H1 (cell line): ENCODE measurements at regions not wholly inside any gene's neighbourhood (a gene's known extent, or its start where the extent isn't known, plus 50 kb on each side); places are given as distances from the start of the nearest gene placed in this dataset.

Experiments used
- CTCF ChIA-PET: fragments of 300-600 bp; sonication (Branson Sonifier 250); formaldehyde crosslinking; loops from one replicate; lab custom pipeline; 2021; ENCODE audit not compliant: partially characterized antibody; lab: Charles Lee
- POLR2A ChIA-PET: fragments of 300-600 bp; sonication (Branson Sonifier 250); formaldehyde crosslinking; loops from one replicate; lab custom pipeline; 2021; ENCODE audit warnings: inconsistent platforms; ENCODE audit not compliant: partially characterized antibody; lab: Charles Lee
- DNase-seq, 2 experiments: peaks; one replicate each; pipeline versions ENCODE4 v3.0.0 to v3.0.0-alpha.2; 2010 to 2022; ENCODE audit warnings: low spot score in 2 of 2, low read depth in 1 of 2, mixed read lengths in 1 of 2
- FAIRE-seq: peaks from 2 replicates; lab custom pipeline; 2011; peaks lifted over from hg19 to GRCh38; lab: Jason Lieb, UNC
- H2AFZ ChIP-seq: 2 replicates; pipeline ENCODE4 v1.8.1; 2012; ENCODE audit warnings: low read length, inconsistent platforms
- H2AK5ac ChIP-seq: 2 replicates; pipeline ENCODE4 v1.6.1; 2013; ENCODE audit warnings: low read depth, low read length
- H2BK120ac ChIP-seq: replicated peaks from 2 replicates; pipeline ENCODE3; 2013; ENCODE audit warnings: low read depth, low read length, inconsistent platforms
- H2BK12ac ChIP-seq: 2 replicates; pipeline ENCODE4 v1.6.1; 2013; ENCODE audit warnings: low read depth, low read length
- H2BK15ac ChIP-seq: 2 replicates; pipeline ENCODE4 v1.6.1; 2013; ENCODE audit warnings: low read length
- H2BK20ac ChIP-seq: 2 replicates; pipeline ENCODE4 v1.6.1; 2013; ENCODE audit warnings: low read length
- H2BK5ac ChIP-seq: 2 replicates; pipeline ENCODE4 v1.6.1; 2013; ENCODE audit warnings: low read depth, low read length
- H3K14ac ChIP-seq: 2 replicates; pipeline ENCODE4 v1.6.1; 2013; ENCODE audit warnings: inconsistent platforms; ENCODE audit not compliant: insufficient read length
- H3K18ac ChIP-seq: 2 replicates; pipeline ENCODE4 v1.6.1; 2013; ENCODE audit warnings: low read length; ENCODE audit errors: extremely low read depth
- H3K23ac ChIP-seq: 2 replicates; pipeline ENCODE4 v1.6.1; 2013; ENCODE audit warnings: inconsistent platforms; ENCODE audit not compliant: insufficient read length
- H3K23me2 ChIP-seq: 2 replicates; pipeline ENCODE4 v1.6.1; 2013; ENCODE audit warnings: low read depth, low read length
- H3K27ac ChIP-seq: 2 replicates; pipeline ENCODE4 v1.6.1; 2011; ENCODE audit warnings: low read depth, low read length, inconsistent platforms
- H3K27me3 ChIP-seq, 4 experiments: replicated peaks in 1 of 4; 1 replicate in 1 of 4; 2 replicates in 3 of 4; pipeline versions ENCODE4 v1.6.1 to v1.8.1; 2011 to 2013; ENCODE audit warnings: low read length in 3 of 4, mild to moderate bottlenecking in 3 of 4, inconsistent platforms in 2 of 4, mixed read lengths in 2 of 4, moderate library complexity in 1 of 4; ENCODE audit not compliant: control insufficient read depth in 3 of 4, insufficient read depth in 3 of 4; ENCODE audit errors: extremely low read depth in 1 of 4
- H3K36me3 ChIP-seq, 4 experiments: 2 replicates each; pipeline versions ENCODE4 v1.6.1 to v1.8.1; 2011 to 2013; ENCODE audit warnings: mild to moderate bottlenecking in 4 of 4, low read length in 3 of 4, moderate library complexity in 2 of 4, control low read depth in 1 of 4, inconsistent platforms in 1 of 4; ENCODE audit not compliant: insufficient read depth in 4 of 4, control insufficient read depth in 2 of 4
- H3K4ac ChIP-seq: replicated peaks from 2 replicates; pipeline ENCODE3; 2013; ENCODE audit warnings: low read length, low read depth, mixed read lengths, inconsistent platforms; ENCODE audit not compliant: insufficient read length
- H3K4me1 ChIP-seq, 4 experiments: replicated peaks in 1 of 4; 1 replicate in 1 of 4; 2 replicates in 3 of 4; pipeline versions ENCODE4 v1.6.1 to v1.8.1; 2011 to 2013; ENCODE audit warnings: low read length in 3 of 4, inconsistent platforms in 2 of 4, mixed read lengths in 1 of 4; ENCODE audit not compliant: insufficient read depth in 4 of 4, control insufficient read depth in 3 of 4
- H3K4me2 ChIP-seq, 2 experiments: 2 replicates each; pipeline versions ENCODE4 v1.6.1 to v1.8.1; 2011 to 2013; ENCODE audit warnings: low read depth in 2 of 2, low read length in 2 of 2, control low read depth in 1 of 2, inconsistent platforms in 1 of 2, mild to moderate bottlenecking in 1 of 2; ENCODE audit not compliant: insufficient read depth in 1 of 2
- H3K4me3 ChIP-seq, 4 experiments: fragments of 200-600, 300-600 bp in 1 of 4; sonication (generic), shearing (Covaris generic), sonication (Bioruptor Twin) in 1 of 4; 2 replicates each; pipeline versions ENCODE4 v1.5.1 to v1.8.1; 2011 to 2016; ENCODE audit warnings: low read length in 4 of 4, low read depth in 3 of 4, control low read depth in 2 of 4, inconsistent platforms in 2 of 4, mild to moderate bottlenecking in 2 of 4, mixed read lengths in 1 of 4, moderate library complexity in 1 of 4; ENCODE audit not compliant: insufficient read depth in 2 of 4; ENCODE audit errors: extremely low read depth in 1 of 4
- H3K56ac ChIP-seq: replicated peaks from 2 replicates; pipeline ENCODE3; 2013; ENCODE audit warnings: low read depth, mild to moderate bottlenecking, mixed read lengths, low read length, inconsistent platforms; ENCODE audit not compliant: insufficient read length
- H3K79me1 ChIP-seq: 2 replicates; pipeline ENCODE4 v1.6.1; 2013; ENCODE audit warnings: low read depth, low read length, control low read depth
- H3K79me2 ChIP-seq, 2 experiments: 2 replicates each; pipeline versions ENCODE4 v1.6.1 to v1.8.1; 2012 to 2013; ENCODE audit warnings: low read length in 2 of 2, mild to moderate bottlenecking in 2 of 2, inconsistent platforms in 1 of 2; ENCODE audit not compliant: insufficient read depth in 2 of 2, control insufficient read depth in 1 of 2
- H3K9ac ChIP-seq, 4 experiments: replicated peaks in 1 of 4; 1 replicate in 1 of 4; 2 replicates in 3 of 4; pipeline versions ENCODE4 v1.6.1 to v1.8.1; 2011 to 2013; ENCODE audit warnings: low read depth in 3 of 4, low read length in 3 of 4, control low read depth in 2 of 4, mild to moderate bottlenecking in 2 of 4, moderate library complexity in 2 of 4, inconsistent platforms in 1 of 4; ENCODE audit errors: extremely low read depth in 1 of 4
- H3K9me3 ChIP-seq, 2 experiments: 2 replicates each; pipeline versions ENCODE4 v1.6.1 to v1.8.1; 2012 to 2013; ENCODE audit warnings: mild to moderate bottlenecking in 2 of 2, moderate library complexity in 2 of 2, control low read depth in 1 of 2, inconsistent platforms in 1 of 2, low read depth in 1 of 2, low read length in 1 of 2, mixed read lengths in 1 of 2; ENCODE audit not compliant: insufficient read depth in 2 of 2
- H4K20me1 ChIP-seq, 2 experiments: replicated peaks in 1 of 2; 2 replicates each; pipeline versions ENCODE3 to v1.8.1; 2011 to 2013; ENCODE audit warnings: inconsistent platforms in 2 of 2, low read length in 2 of 2, mild to moderate bottlenecking in 1 of 2; ENCODE audit not compliant: insufficient read depth in 2 of 2, control insufficient read depth in 1 of 2
- H4K5ac ChIP-seq: 2 replicates; pipeline ENCODE4 v1.6.1; 2013; ENCODE audit warnings: low read length, low read depth, mixed read lengths, inconsistent platforms; ENCODE audit not compliant: insufficient read length
- H4K8ac ChIP-seq: 2 replicates; pipeline ENCODE4 v1.8.0; 2013; ENCODE audit warnings: mild to moderate bottlenecking, moderate library complexity, low read length, inconsistent platforms; ENCODE audit not compliant: insufficient read depth; ENCODE audit errors: extremely low read depth
- H4K91ac ChIP-seq: replicated peaks from 2 replicates; pipeline ENCODE3; 2013; ENCODE audit warnings: low read length, mixed read lengths, inconsistent platforms; ENCODE audit not compliant: insufficient read length
- ASH2L ChIP-seq: fragments of 200-600, 300-600 bp; sonication (generic); IDR thresholded peaks from one replicate; pipeline ENCODE4 v1.7.1; 2017; ENCODE audit warnings: low read length
- BRCA1 ChIP-seq: IDR thresholded peaks from 2 replicates; pipeline ENCODE4 v1.6.1; 2012; ENCODE audit warnings: low read depth, low read length, improper control_type of control experiment
- GABPA ChIP-seq: IDR thresholded peaks from 2 replicates; pipeline ENCODE4 v1.6.1; 2011; ENCODE audit warnings: mild to moderate bottlenecking, low read length, moderate library complexity, borderline replicate concordance; ENCODE audit not compliant: insufficient read depth
- JUND ChIP-seq: IDR thresholded peaks from 2 replicates; pipeline ENCODE4 v1.6.1; 2011; ENCODE audit warnings: mild to moderate bottlenecking, improper control_type of control experiment, low read length
- NRF1 ChIP-seq: IDR thresholded peaks from 2 replicates; pipeline ENCODE4 v1.6.1; 2011; ENCODE audit warnings: mild to moderate bottlenecking, low read depth, low read length, improper control_type of control experiment
- POLR2A ChIP-seq, 2 experiments: IDR thresholded peaks; 1 replicate in 1 of 2; 2 replicates in 1 of 2; pipeline ENCODE4 v1.6.1; 2011; ENCODE audit warnings: low read depth in 2 of 2, low read length in 2 of 2, mild to moderate bottlenecking in 2 of 2; ENCODE audit errors: control extremely low read depth in 1 of 2
- RAD21 ChIP-seq, 2 experiments: IDR thresholded peaks in 1 of 2; conservative IDR thresholded peaks in 1 of 2; 2 replicates each; pipeline ENCODE4 v1.6.1; 2011; ENCODE audit warnings: low read depth in 2 of 2, low read length in 2 of 2, improper control_type of control experiment in 1 of 2, inconsistent platforms in 1 of 2, mild to moderate bottlenecking in 1 of 2, moderate library complexity in 1 of 2
- RFX5 ChIP-seq: IDR thresholded peaks from 2 replicates; pipeline ENCODE4 v1.6.1; 2011; ENCODE audit warnings: low read depth, low read length, improper control_type of control experiment, borderline replicate concordance
- RXRA ChIP-seq: IDR thresholded peaks from 2 replicates; pipeline ENCODE4 v1.6.1; 2011; ENCODE audit warnings: low read depth, mild to moderate bottlenecking, low read length, moderate library complexity; ENCODE audit not compliant: insufficient read depth
- SP2 ChIP-seq: IDR thresholded peaks from 2 replicates; pipeline ENCODE4 v1.6.1; 2012; ENCODE audit warnings: mild to moderate bottlenecking, low read length, inconsistent platforms
- SRF ChIP-seq: IDR thresholded peaks from 2 replicates; pipeline ENCODE4 v1.6.1; 2011; ENCODE audit warnings: mild to moderate bottlenecking, low read depth, low read length, moderate library complexity
- SUZ12 ChIP-seq: fragments of 200-600 bp; sonication (generic); IDR thresholded peaks from 2 replicates; pipeline ENCODE4 v1.6.1; 2012; ENCODE audit warnings: mild to moderate bottlenecking, inconsistent platforms, low read length, moderate library complexity, mixed read lengths
- TAF7 ChIP-seq: optimal IDR thresholded peaks from 2 replicates; pipeline ENCODE3; 2011; ENCODE audit warnings: low read depth, mild to moderate bottlenecking, inconsistent platforms, low read length, moderate library complexity, borderline replicate concordance
- TF ChIP-seq, protein P1 (sequence below): IDR thresholded peaks from 2 replicates; pipeline ENCODE4 v1.6.1; 2012; ENCODE audit warnings: inconsistent platforms

GRCh38 chr15:69663441-69663840 is 210.8 kb downstream of the RPLP1 start:
- no peak overlapping the region for H4K91ac ChIP-seq
- TF ChIP-seq GABPA, result no peak
- TF ChIP-seq ASH2L, result no peak
- TF ChIP-seq BRCA1, result no peak
- no peak for TF ChIP-seq POLR2A (IDR thresholded peaks at IDR 0.05; ENCODE audit: control extremely low read depth in 1 of 2, low read depth in 2 of 2, low read length in 2 of 2)
- TF ChIP-seq RAD21 (IDR thresholded peaks at IDR 0.05 in 1 of 2, conservative IDR thresholded peaks at IDR 0.05 in 1 of 2; ENCODE audit: low read depth in 2 of 2, low read length in 2 of 2), result no peak
- TF ChIP-seq SUZ12, result no peak
- TF ChIP-seq, protein P1, sequence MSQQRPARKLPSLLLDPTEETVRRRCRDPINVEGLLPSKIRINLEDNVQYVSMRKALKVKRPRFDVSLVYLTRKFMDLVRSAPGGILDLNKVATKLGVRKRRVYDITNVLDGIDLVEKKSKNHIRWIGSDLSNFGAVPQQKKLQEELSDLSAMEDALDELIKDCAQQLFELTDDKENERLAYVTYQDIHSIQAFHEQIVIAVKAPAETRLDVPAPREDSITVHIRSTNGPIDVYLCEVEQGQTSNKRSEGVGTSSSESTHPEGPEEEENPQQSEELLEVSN, result no peak
- no peak for TF ChIP-seq SRF
- no peak for TF ChIP-seq NRF1
- no peak for TF ChIP-seq TAF7
- no peak for TF ChIP-seq RFX5
- no peak for TF ChIP-seq JUND
- no peak for TF ChIP-seq SP2
- no peak for TF ChIP-seq RXRA
- TF ChIP-seq, all 59 proteins: peak for 0
- no peaks in the 10 kb centered on the region for H4K20me1 ChIP-seq
- H3K4me3 ChIP-seq, result no peak overlapping the region
- H3K27ac ChIP-seq, result no peak overlapping the region
- FAIRE-seq (no peak), DNase-seq (no peak)
- no peaks in the 10 kb centered on the region for H3K9me3 ChIP-seq
- no peak overlapping the region for H3K23ac ChIP-seq
- H3K18ac ChIP-seq, result no peak overlapping the region
- H4K8ac ChIP-seq, result no peak overlapping the region
- H3K23me2 ChIP-seq, result no peaks in the 10 kb centered on the region
- no peaks in the 10 kb centered on the region for H3K36me3 ChIP-seq
- CTCF ChIA-PET, result interaction anchor here (0.6 to 1.3 kb wide), 4 partner anchors 9 to 187 kb away, joined by 3 to 4 read pairs (median 3); no protein-coding TSS in a partner anchor
- H2BK20ac ChIP-seq, result no peak overlapping the region
- no peak overlapping the region for H2AFZ ChIP-seq
- no peaks in the 10 kb centered on the region for H3K79me2 ChIP-seq
- no peak overlapping the region for H2AK5ac ChIP-seq
- no peak overlapping the region for H2BK15ac ChIP-seq
- H3K9ac ChIP-seq, result no peak overlapping the region
- no peak overlapping the region for H3K56ac ChIP-seq
- H3K14ac ChIP-seq, result no peak overlapping the region
- no peak overlapping the region for H4K5ac ChIP-seq
- H2BK120ac ChIP-seq, result no peak overlapping the region
- POLR2A ChIA-PET, result no interaction called here
- H3K4me2 ChIP-seq, result no peak overlapping the region
- H2BK12ac ChIP-seq, result no peak overlapping the region
- no peak overlapping the region for H2BK5ac ChIP-seq
- H3K4me1 ChIP-seq, result peaks cover 0 to 12% (median 6%) of the 10 kb centered on the region in 4 experiments; a peak in 5 of 7 replicates
- H3K4ac ChIP-seq, result no peak overlapping the region
- no peaks in the 10 kb centered on the region for H3K79me1 ChIP-seq
- 0 out of 7 replicates have a peak, but pooled peaks cover 0 to 2% (median 0%) of the 10 kb centered on the region in 4 experiments for H3K27me3 ChIP-seq
